GM19455 (cell line): ENCODE measurements at regions not wholly inside any gene's neighbourhood (a gene's known extent, or its start where the extent isn't known, plus 50 kb on each side); places are given as distances from the start of the nearest gene placed in this dataset.

Source experiments
- ATAC-seq: cut with Tn5 transposase; IDR thresholded peaks from one replicate; pipeline ENCODE4 v1.9.1; 2021; ENCODE audit not compliant: unreplicated experiment

- ATAC-seq, result no peak
Observed at GRCh38 chr13:67763384-67763783, 533.2 kb upstream of the PCDH9 start.

GRCh38 chr13:67758975-67759374, 528.8 kb upstream of the PCDH9 start:
- ATAC-seq, result no peak

GRCh38 chr13:67754012-67754411, 523.9 kb upstream of the PCDH9 start:
- ATAC-seq, result no peak

GRCh38 chr13:67752759-67753158, 522.6 kb upstream of the PCDH9 start:
- ATAC-seq, result no peak

GRCh38 chr13:67742478-67742877, 512.3 kb upstream of the PCDH9 start:
- ATAC-seq, result no peak

- no peak for ATAC-seq
Observed at GRCh38 chr13:67740871-67741535, 510.9 kb upstream of the PCDH9 start.

GRCh38 chr13:67736646-67737420, 506.7 kb upstream of the PCDH9 start:
- ATAC-seq, result no peak

GRCh38 chr13:67735651-67736050, 505.5 kb upstream of the PCDH9 start:
- ATAC-seq, result no peak

- ATAC-seq, result no peak
Observed at GRCh38 chr13:67726979-67727378, 496.8 kb upstream of the PCDH9 start.

GRCh38 chr13:67725999-67726398, 495.9 kb upstream of the PCDH9 start:
- no peak for ATAC-seq

GRCh38 chr13:67713571-67713970, 483.4 kb upstream of the PCDH9 start:
- no peak for ATAC-seq

GRCh38 chr13:67696775-67697174, 466.6 kb upstream of the PCDH9 start:
- no peak for ATAC-seq

GRCh38 chr13:67664502-67664901, 434.4 kb upstream of the PCDH9 start:
- no peak for ATAC-seq

- ATAC-seq, result no peak
Observed at GRCh38 chr13:67662997-67663396, 432.9 kb upstream of the PCDH9 start.

- no peak for ATAC-seq
Observed at GRCh38 chr13:67652887-67653286, 422.8 kb upstream of the PCDH9 start.

GRCh38 chr13:67651908-67652465, 421.9 kb upstream of the PCDH9 start:
- ATAC-seq, result no peak

GRCh38 chr13:67650471-67650870, 420.3 kb upstream of the PCDH9 start:
- ATAC-seq, result no peak

GRCh38 chr13:67645874-67646467, 415.8 kb upstream of the PCDH9 start:
- ATAC-seq, result no peak

- ATAC-seq, result no peak
Observed at GRCh38 chr13:67643516-67644055, 413.4 kb upstream of the PCDH9 start.

GRCh38 chr13:67642657-67643056, 412.5 kb upstream of the PCDH9 start:
- no peak for ATAC-seq

GRCh38 chr13:67635754-67636153, 405.6 kb upstream of the PCDH9 start:
- no peak for ATAC-seq

GRCh38 chr13:67632590-67632989, 402.5 kb upstream of the PCDH9 start:
- no peak for ATAC-seq
